OCI-LY1 (cell line): ENCODE measurements at regions not wholly inside any gene's neighbourhood (a gene's known extent, or its start where the extent isn't known, plus 50 kb on each side); places are given as distances from the start of the nearest gene placed in this dataset.

ENCODE experiments used
- H2AFZ ChIP-seq: fragments of 200-600 bp; sonication (generic), shearing (Covaris generic); 2 replicates; pipeline ENCODE4 v1.6.0; 2014; ENCODE audit warnings: antibody characterized with exemption, mild to moderate bottlenecking, low read length
- H3F3A ChIP-seq: fragments of 200-600 bp; sonication (generic), shearing (Covaris generic); 2 replicates; pipeline ENCODE4 v1.6.0; 2014; ENCODE audit warnings: mild to moderate bottlenecking, antibody characterized with exemption, low read length, moderate library complexity; ENCODE audit not compliant: insufficient read depth
- H3K27ac ChIP-seq: fragments of 200-600 bp; sonication (generic); 2 replicates; pipeline ENCODE4 v1.5.1; 2014; ENCODE audit warnings: low read length, mixed run types, mild to moderate bottlenecking, low read depth; ENCODE audit not compliant: poor library complexity, severe bottlenecking
- H3K27me3 ChIP-seq: fragments of 200-600 bp; sonication (generic); 2 replicates; pipeline ENCODE4 v1.6.0; 2014; ENCODE audit warnings: antibody characterized with exemption, mild to moderate bottlenecking, low read length, moderate library complexity; ENCODE audit not compliant: insufficient read depth
- H3K36me3 ChIP-seq: fragments of 200-600 bp; sonication (generic); 2 replicates; pipeline ENCODE4 v1.6.1; 2014; ENCODE audit warnings: mild to moderate bottlenecking, antibody characterized with exemption, low read length, moderate library complexity, mixed read lengths; ENCODE audit not compliant: insufficient read depth
- H3K4me1 ChIP-seq: fragments of 200-600 bp; sonication (generic); 2 replicates; pipeline ENCODE4 v1.5.1; 2014; ENCODE audit warnings: mild to moderate bottlenecking, low read length, moderate library complexity; ENCODE audit not compliant: insufficient read depth, severe bottlenecking
- H3K4me2 ChIP-seq: fragments of 200-600 bp; sonication (generic), shearing (Covaris generic); 2 replicates; pipeline ENCODE4 v1.6.1; 2014; ENCODE audit warnings: low read length
- H3K4me3 ChIP-seq: fragments of 200-600 bp; sonication (generic); 2 replicates; pipeline ENCODE4 v1.5.1; 2014; ENCODE audit warnings: low read length, low read depth, mild to moderate bottlenecking, mixed read lengths; ENCODE audit not compliant: poor library complexity, severe bottlenecking
- H3K79me2 ChIP-seq: fragments of 200-600 bp; shearing (Covaris generic); 2 replicates; pipeline ENCODE4 v1.6.1; 2016; ENCODE audit warnings: mixed run types, low read length, mixed read lengths; ENCODE audit not compliant: insufficient read depth
- H3K9ac ChIP-seq: fragments of 200-600 bp; sonication (generic), shearing (Covaris generic); 2 replicates; pipeline ENCODE4 v1.6.1; 2014; ENCODE audit warnings: mild to moderate bottlenecking, low read length, mixed read lengths
- H3K9me2 ChIP-seq: fragments of 200-600 bp; sonication (generic), shearing (Covaris generic); 2 replicates; pipeline ENCODE4 v1.6.1; 2014; ENCODE audit warnings: low read depth, mild to moderate bottlenecking, low read length, mixed read lengths
- H3K9me3 ChIP-seq: fragments of 200-600 bp; shearing (Covaris generic); 2 replicates; pipeline ENCODE4 v1.6.1; 2014; ENCODE audit warnings: low read length, mixed read lengths
- H4K20me1 ChIP-seq: fragments of 200-600 bp; sonication (generic), shearing (Covaris generic); 2 replicates; pipeline ENCODE4 v1.6.0; 2016; ENCODE audit warnings: mild to moderate bottlenecking, low read length; ENCODE audit not compliant: insufficient read depth
- CTCF ChIP-seq: fragments of 200-600 bp; sonication (generic), shearing (Covaris generic); IDR thresholded peaks from 2 replicates; pipeline ENCODE4 v1.5.1; 2017; ENCODE audit warnings: mild to moderate bottlenecking, antibody characterized with exemption, low read length, moderate library complexity, mixed read lengths
- EZH2 ChIP-seq: fragments of 200-600 bp; sonication (generic), shearing (Covaris generic); IDR thresholded peaks from 2 replicates; pipeline ENCODE4 v1.8.0; 2017; ENCODE audit warnings: borderline replicate concordance, mixed run types, mild to moderate bottlenecking, antibody characterized with exemption, low read length, moderate library complexity, mixed read lengths

GRCh38 chr2:34734042-34734441 is 1134.9 kb upstream of the FAM98A start:
- Histone ChIP-seq H3K9me2 (no peaks in the 10 kb centered on the region), H4K20me1 (no peaks in the 10 kb centered on the region), H3F3A (no peaks in the 10 kb centered on the region), H3K27ac (no peak overlapping the region), H3K9me3 (no peaks in the 10 kb centered on the region), H3K4me1 (no peaks in the 10 kb centered on the region), H3K9ac (no peak overlapping the region), H3K4me3 (no peak overlapping the region), H3K36me3 (no peaks in the 10 kb centered on the region), H3K79me2 (no peaks in the 10 kb centered on the region), H3K4me2 (no peak overlapping the region), H2AFZ (no peak overlapping the region), H3K27me3 (no peaks in the 10 kb centered on the region)
- no peak for TF ChIP-seq EZH2
- TF ChIP-seq CTCF, result no peak

GRCh38 chr2:34731292-34731691 is 1132.2 kb upstream of the FAM98A start:
- no peak overlapping the region for H3K4me3 ChIP-seq
- no peak overlapping the region for H3K27ac ChIP-seq
- no peaks in the 10 kb centered on the region for H3K9me3 ChIP-seq
- no peaks in the 10 kb centered on the region for H3K36me3 ChIP-seq
- no peaks in the 10 kb centered on the region for H3K79me2 ChIP-seq
- H3K27me3 ChIP-seq, result no peaks in the 10 kb centered on the region
- H3K4me2 ChIP-seq, result no peak overlapping the region
- no peaks in the 10 kb centered on the region for H3F3A ChIP-seq
- TF ChIP-seq CTCF, result no peak
- TF ChIP-seq EZH2, result no peak
- no peak overlapping the region for H2AFZ ChIP-seq
- H3K9ac ChIP-seq, result no peak overlapping the region
- no peaks in the 10 kb centered on the region for H3K9me2 ChIP-seq
- H4K20me1 ChIP-seq, result no peaks in the 10 kb centered on the region
- no peaks in the 10 kb centered on the region for H3K4me1 ChIP-seq

- Histone ChIP-seq H3K36me3 (no peaks in the 10 kb centered on the region), H3K9me2 (no peaks in the 10 kb centered on the region), H3K4me2 (no peak overlapping the region), H3K9me3 (no peaks in the 10 kb centered on the region), H3K79me2 (no peaks in the 10 kb centered on the region), H3K4me3 (no peak overlapping the region), H2AFZ (no peak overlapping the region), H3K27ac (no peak overlapping the region), H4K20me1 (no peaks in the 10 kb centered on the region), H3K9ac (no peak overlapping the region), H3F3A (no peaks in the 10 kb centered on the region), H3K4me1 (no peaks in the 10 kb centered on the region), H3K27me3 (no peaks in the 10 kb centered on the region)
- TF ChIP-seq EZH2 (no peak), CTCF (no peak)
Observed at GRCh38 chr2:34729845-34730244, 1130.7 kb upstream of the FAM98A start.
